ENCODE measurements at regions not wholly inside any gene's neighbourhood (a gene's known extent, or its start where the extent isn't known, plus 50 kb on each side); places are given as distances from the start of the nearest gene placed in this dataset.

DNA sequence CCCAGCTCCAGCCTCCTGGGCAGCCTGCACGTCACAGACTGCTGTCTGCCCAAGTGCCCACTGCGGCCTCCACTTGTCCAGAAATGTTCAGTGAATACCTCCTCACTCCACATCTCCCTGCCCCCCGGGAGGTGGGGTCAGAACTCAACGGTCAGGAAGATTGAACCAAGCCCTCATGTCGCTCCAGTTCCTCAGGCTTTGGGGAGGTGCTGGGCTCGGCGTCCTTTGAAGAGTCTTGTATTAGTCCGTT is 82.4 kb upstream of the LRPAP1 start:
- TF ChIP-seq ARNTL (CRISPR knock-in tag; IDR thresholded peaks at IDR 0.05; ENCODE audit: borderline replicate concordance, low read depth) (no peak), TCF4 (CRISPR knock-in tag; IDR thresholded peaks at IDR 0.05; ENCODE audit: borderline replicate concordance) (no peak), ESRRG (CRISPR knock-in tag; IDR thresholded peaks at IDR 0.05) (no peak), PPARA (CRISPR knock-in tag; IDR thresholded peaks at IDR 0.05; ENCODE audit: borderline replicate concordance) (no peak), ZNF70 (CRISPR knock-in tag; IDR thresholded peaks at IDR 0.05) (no peak), PATZ1 (CRISPR knock-in tag; IDR thresholded peaks at IDR 0.05; ENCODE audit: borderline replicate concordance) (no peak), RARB (CRISPR knock-in tag; IDR thresholded peaks at IDR 0.05) (no peak), BACH2 (CRISPR knock-in tag; IDR thresholded peaks at IDR 0.05; ENCODE audit: borderline replicate concordance) (no peak), ZFP30 (CRISPR knock-in tag; IDR thresholded peaks at IDR 0.05) (no peak), GLIS3 (CRISPR knock-in tag; IDR thresholded peaks at IDR 0.05) (no peak), ZFP3 (CRISPR knock-in tag; IDR thresholded peaks at IDR 0.05) (no peak), ZNF565 (CRISPR knock-in tag; conservative IDR thresholded peaks at IDR 0.05; ENCODE audit: low read depth) (no peak)
- TF ChIP-seq, protein P1, sequence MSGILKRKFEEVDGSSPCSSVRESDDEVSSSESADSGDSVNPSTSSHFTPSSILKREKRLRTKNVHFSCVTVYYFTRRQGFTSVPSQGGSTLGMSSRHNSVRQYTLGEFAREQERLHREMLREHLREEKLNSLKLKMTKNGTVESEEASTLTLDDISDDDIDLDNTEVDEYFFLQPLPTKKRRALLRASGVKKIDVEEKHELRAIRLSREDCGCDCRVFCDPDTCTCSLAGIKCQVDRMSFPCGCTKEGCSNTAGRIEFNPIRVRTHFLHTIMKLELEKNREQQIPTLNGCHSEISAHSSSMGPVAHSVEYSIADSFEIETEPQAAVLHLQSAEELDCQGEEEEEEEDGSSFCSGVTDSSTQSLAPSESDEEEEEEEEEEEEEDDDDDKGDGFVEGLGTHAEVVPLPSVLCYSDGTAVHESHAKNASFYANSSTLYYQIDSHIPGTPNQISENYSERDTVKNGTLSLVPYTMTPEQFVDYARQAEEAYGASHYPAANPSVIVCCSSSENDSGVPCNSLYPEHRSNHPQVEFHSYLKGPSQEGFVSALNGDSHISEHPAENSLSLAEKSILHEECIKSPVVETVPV (CRISPR knock-in tag; IDR thresholded peaks at IDR 0.05), result no peak
- TF ChIP-seq, protein P2, sequence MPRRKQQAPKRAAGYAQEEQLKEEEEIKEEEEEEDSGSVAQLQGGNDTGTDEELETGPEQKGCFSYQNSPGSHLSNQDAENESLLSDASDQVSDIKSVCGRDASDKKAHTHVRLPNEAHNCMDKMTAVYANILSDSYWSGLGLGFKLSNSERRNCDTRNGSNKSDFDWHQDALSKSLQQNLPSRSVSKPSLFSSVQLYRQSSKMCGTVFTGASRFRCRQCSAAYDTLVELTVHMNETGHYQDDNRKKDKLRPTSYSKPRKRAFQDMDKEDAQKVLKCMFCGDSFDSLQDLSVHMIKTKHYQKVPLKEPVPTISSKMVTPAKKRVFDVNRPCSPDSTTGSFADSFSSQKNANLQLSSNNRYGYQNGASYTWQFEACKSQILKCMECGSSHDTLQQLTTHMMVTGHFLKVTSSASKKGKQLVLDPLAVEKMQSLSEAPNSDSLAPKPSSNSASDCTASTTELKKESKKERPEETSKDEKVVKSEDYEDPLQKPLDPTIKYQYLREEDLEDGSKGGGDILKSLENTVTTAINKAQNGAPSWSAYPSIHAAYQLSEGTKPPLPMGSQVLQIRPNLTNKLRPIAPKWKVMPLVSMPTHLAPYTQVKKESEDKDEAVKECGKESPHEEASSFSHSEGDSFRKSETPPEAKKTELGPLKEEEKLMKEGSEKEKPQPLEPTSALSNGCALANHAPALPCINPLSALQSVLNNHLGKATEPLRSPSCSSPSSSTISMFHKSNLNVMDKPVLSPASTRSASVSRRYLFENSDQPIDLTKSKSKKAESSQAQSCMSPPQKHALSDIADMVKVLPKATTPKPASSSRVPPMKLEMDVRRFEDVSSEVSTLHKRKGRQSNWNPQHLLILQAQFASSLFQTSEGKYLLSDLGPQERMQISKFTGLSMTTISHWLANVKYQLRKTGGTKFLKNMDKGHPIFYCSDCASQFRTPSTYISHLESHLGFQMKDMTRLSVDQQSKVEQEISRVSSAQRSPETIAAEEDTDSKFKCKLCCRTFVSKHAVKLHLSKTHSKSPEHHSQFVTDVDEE (CRISPR knock-in tag; IDR thresholded peaks at IDR 0.05), result no peak
